Chondrocyte (in vitro differentiated cells): ENCODE measurements at regions not wholly inside any gene's neighbourhood (a gene's known extent, or its start where the extent isn't known, plus 50 kb on each side); places are given as distances from the start of the nearest gene placed in this dataset.

ENCODE experiments used
- DNase-seq: peaks from one replicate; pipeline ENCODE4 v3.0.0; 2021; ENCODE audit warnings: mixed read lengths, low spot score
- H3K27ac Mint-ChIP-seq: one replicate; pipeline ENCODE4 v1.8.0; 2021; ENCODE audit warnings: mild to moderate bottlenecking, moderate library complexity, mixed read lengths; ENCODE audit not compliant: unreplicated experiment
- H3K27me3 Mint-ChIP-seq: 2 replicates; pipeline ENCODE4 v1.8.0; 2021; ENCODE audit warnings: low read depth, mixed read lengths
- H3K36me3 Mint-ChIP-seq: 2 replicates; pipeline ENCODE4 v1.8.0; 2021; ENCODE audit warnings: low read depth, mixed read lengths
- H3K4me1 Mint-ChIP-seq: 2 replicates; pipeline ENCODE4 v1.8.0; 2021; ENCODE audit warnings: low read depth, mild to moderate bottlenecking, mixed read lengths
- H3K4me3 Mint-ChIP-seq: one replicate; pipeline ENCODE4 v1.8.0; 2021; ENCODE audit warnings: mild to moderate bottlenecking, moderate library complexity, mixed read lengths; ENCODE audit not compliant: unreplicated experiment
- H3K9me3 Mint-ChIP-seq: 2 replicates; pipeline ENCODE4 v1.8.0; 2021; ENCODE audit warnings: low read depth, mixed read lengths
- TF ChIP-seq, protein P1 (sequence below): fragments of 200-600 bp; sonication (generic); IDR thresholded peaks from 2 replicates; pipeline ENCODE4 v1.5.0; 2021; ENCODE audit warnings: antibody characterized with exemption, mild to moderate bottlenecking, moderate library complexity

DNA sequence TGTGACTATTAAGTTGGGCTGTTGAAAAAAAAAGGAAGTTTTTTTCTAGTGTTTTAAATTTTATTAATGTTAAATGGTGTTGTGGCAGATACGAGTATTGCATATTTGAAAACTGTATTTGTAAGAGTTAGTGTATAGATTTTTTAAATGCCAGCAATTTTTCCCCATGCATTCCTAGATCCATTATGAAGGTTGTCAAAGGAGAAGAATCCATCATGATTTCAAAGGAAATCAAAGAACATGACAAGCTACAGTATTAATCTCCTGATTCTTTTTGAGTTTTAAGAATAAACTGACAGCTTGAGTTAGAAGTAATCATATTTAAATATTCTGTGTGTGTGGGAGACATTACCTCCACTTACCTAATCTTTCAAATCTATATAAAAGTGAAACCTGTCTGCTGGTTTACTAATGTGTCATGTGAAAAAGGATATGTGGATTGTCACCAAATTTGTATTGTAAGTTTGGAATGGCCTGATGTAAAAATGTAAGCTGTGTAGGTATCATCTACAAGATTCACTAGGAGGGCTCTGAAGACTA is 111.0 kb upstream of the HS3ST5 start:
- TF ChIP-seq, protein P1, sequence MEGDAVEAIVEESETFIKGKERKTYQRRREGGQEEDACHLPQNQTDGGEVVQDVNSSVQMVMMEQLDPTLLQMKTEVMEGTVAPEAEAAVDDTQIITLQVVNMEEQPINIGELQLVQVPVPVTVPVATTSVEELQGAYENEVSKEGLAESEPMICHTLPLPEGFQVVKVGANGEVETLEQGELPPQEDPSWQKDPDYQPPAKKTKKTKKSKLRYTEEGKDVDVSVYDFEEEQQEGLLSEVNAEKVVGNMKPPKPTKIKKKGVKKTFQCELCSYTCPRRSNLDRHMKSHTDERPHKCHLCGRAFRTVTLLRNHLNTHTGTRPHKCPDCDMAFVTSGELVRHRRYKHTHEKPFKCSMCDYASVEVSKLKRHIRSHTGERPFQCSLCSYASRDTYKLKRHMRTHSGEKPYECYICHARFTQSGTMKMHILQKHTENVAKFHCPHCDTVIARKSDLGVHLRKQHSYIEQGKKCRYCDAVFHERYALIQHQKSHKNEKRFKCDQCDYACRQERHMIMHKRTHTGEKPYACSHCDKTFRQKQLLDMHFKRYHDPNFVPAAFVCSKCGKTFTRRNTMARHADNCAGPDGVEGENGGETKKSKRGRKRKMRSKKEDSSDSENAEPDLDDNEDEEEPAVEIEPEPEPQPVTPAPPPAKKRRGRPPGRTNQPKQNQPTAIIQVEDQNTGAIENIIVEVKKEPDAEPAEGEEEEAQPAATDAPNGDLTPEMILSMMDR: peak; percentile 11
- DNase-seq: no peak
- Mint-ChIP-seq H3K9me3 (no peaks in the 10 kb centered on the region), H3K36me3 (no peaks in the 10 kb centered on the region), H3K27me3 (no peaks in the 10 kb centered on the region), H3K4me1 (peaks cover 8% of the 10 kb centered on the region), H3K27ac (no peak overlapping the region), H3K4me3 (no peak overlapping the region)

DNA sequence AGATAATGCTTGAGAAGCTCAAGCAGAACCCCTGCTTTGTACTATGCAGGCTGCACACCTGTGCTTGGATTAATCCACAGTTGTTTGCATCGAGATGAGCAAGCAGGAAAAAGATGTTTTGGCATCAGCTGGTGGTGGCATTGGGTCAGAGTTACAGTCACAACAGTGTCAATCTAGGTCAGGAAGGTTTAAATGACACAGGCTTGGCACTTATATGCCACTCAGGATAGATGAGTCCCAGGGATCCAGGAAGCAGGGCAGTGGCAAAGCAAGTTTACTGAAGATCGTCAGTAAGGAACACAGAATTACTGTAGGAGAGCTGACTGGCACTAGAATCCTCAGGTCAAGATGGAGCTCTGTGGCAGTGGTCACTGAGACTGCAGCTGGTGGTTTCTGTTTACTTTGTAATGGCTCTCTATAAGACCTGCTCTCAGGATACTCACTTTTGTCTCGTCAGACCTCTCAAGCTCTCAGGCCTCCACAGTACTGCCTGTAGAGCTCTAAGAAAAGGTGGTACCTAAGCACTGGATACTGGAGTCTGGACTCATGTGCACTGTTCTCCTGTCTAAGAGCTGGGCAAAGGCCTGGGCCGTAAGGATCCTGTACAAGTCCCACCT is 110.1 kb upstream of the HS3ST5 start:
- Mint-ChIP-seq H3K27me3 (no peaks in the 10 kb centered on the region), H3K4me3 (no peak overlapping the region), H3K36me3 (no peaks in the 10 kb centered on the region), H3K9me3 (no peaks in the 10 kb centered on the region), H3K4me1 (peaks cover 8% of the 10 kb centered on the region), H3K27ac (no peak overlapping the region)
- DNase-seq: no peak
- TF ChIP-seq, protein P1: no peak

DNA sequence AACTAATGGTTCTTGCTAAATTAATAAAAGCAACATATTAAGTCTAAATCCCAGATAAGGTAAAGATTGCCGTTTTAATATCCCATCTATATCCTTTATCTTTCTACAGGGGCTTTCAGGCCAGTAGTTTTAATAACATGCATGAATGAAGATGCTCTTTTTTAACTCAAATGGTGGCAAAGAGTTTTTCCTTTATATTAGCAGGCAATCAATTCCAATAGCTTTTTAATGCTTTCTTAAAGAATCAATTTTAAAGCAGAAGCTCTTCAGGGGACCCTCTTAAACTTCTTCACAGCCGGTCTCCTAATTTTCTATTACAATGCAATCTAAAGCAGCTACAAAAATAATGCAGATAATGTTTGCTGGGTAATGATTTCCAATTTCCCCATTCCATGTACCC is 107.8 kb upstream of the HS3ST5 start:
- H3K36me3 Mint-ChIP-seq: no peaks in the 10 kb centered on the region

DNA sequence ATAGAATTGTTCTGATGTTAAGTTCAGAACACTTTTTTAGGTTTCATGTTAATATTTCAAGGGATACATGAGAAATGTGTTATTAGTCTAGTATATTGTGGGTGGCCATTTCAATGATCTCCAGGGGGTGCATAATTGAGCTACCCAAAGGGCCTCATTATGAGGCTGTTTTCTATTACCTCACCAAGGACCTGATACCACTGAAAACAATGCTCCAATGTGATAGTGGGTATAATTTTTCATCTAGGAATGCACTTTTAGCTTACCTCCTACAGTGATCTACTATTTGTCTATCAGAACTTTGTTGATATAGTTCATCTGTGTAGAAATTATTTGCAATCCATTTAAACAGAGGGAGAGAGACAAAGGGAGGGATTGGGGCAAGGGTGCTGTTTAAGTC is 106.8 kb upstream of the HS3ST5 start:
- TF ChIP-seq, protein P1: no peak
- H3K4me1 Mint-ChIP-seq: peaks cover 8% of the 10 kb centered on the region
- DNase-seq: no peak
- no peaks in the 10 kb centered on the region for H3K27me3 Mint-ChIP-seq
- H3K27ac Mint-ChIP-seq: no peak overlapping the region
- H3K9me3 Mint-ChIP-seq: no peaks in the 10 kb centered on the region
- no peak overlapping the region for H3K4me3 Mint-ChIP-seq
- no peaks in the 10 kb centered on the region for H3K36me3 Mint-ChIP-seq

More for the DNA sequence above, 107.8 kb upstream of the HS3ST5 start:
- no peaks in the 10 kb centered on the region for H3K27me3 Mint-ChIP-seq
- no peak overlapping the region for H3K27ac Mint-ChIP-seq
- no peak for DNase-seq
- TF ChIP-seq, protein P1: no peak
- no peaks in the 10 kb centered on the region for H3K9me3 Mint-ChIP-seq
- peaks cover 8% of the 10 kb centered on the region for H3K4me1 Mint-ChIP-seq
- H3K4me3 Mint-ChIP-seq: no peak overlapping the region

DNA sequence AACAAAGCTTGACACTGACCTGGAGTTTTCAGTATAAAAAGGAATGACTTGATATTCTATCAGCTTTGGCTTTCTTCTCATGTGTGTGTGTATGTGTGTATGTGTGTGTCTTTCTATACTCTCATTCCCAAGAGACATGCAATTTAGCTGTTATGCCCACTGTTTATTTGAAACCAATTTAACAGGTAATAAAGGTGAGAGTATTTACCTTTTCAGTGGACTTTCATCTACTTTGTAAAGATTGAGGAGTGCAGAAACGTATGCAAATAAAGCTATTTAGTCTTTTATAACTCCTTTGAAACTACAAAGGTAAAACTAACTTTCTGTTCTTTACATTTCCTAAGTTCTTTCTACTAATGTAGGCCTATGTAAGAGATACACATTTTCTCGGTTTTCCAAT is 103.5 kb upstream of the HS3ST5 start:
- Mint-ChIP-seq H3K4me3 (no peak overlapping the region), H3K9me3 (no peaks in the 10 kb centered on the region), H3K27me3 (no peaks in the 10 kb centered on the region), H3K27ac (no peak overlapping the region), H3K4me1 (no peaks in the 10 kb centered on the region), H3K36me3 (no peaks in the 10 kb centered on the region)
- TF ChIP-seq, protein P1: no peak
- DNase-seq: no peak
